Peyer's patch (tissue), 4 donors: ENCODE measurements at regions not wholly inside any gene's neighbourhood (a gene's known extent, or its start where the extent isn't known, plus 50 kb on each side); places are given as distances from the start of the nearest gene placed in this dataset.

Experiments used
- DNase-seq, 3 donors: peaks; one replicate each; pipeline ENCODE4 v3.0.0-alpha.2; 2017 to 2019
- H3K27ac ChIP-seq, 4 donors: fragments of 200-600 bp; sonication (generic); one replicate each; pipeline ENCODE4 v1.5.1; 2016 to 2019
- H3K27me3 ChIP-seq, 2 donors: fragments of 200-600 bp; sonication (generic); one replicate each; pipeline ENCODE4 v1.5.1; 2019
- H3K36me3 ChIP-seq, 3 donors: fragments of 200-600 bp; sonication (generic); one replicate each; pipeline ENCODE4 v1.5.1; 2016 to 2019
- H3K4me1 ChIP-seq, 4 donors: fragments of 200-600 bp; sonication (generic); one replicate each; pipeline ENCODE4 v1.5.1; 2016 to 2019
- H3K4me3 ChIP-seq, 4 donors: fragments of 200-600 bp; sonication (generic); 1 replicate in 3 of 4; 2 replicates in 1 of 4; pipeline ENCODE4 v1.5.1; 2016 to 2019; ENCODE audit warnings: mild to moderate bottlenecking in 1 of 4
- H3K9me3 ChIP-seq, 4 donors: fragments of 200-600 bp; sonication (generic); one replicate each; pipeline ENCODE4 v1.5.1; 2016 to 2019; ENCODE audit warnings: mild to moderate bottlenecking in 1 of 4
- CTCF ChIP-seq, 6 experiments: fragments of 450-650 bp in 4 of 6; fragments of 200-600 bp in 2 of 6; sonication (generic) in 1 of 6; IDR thresholded peaks; one replicate each; pipeline ENCODE4 v1.5.1; 2017 to 2019; ENCODE audit warnings: antibody characterized with exemption in 6 of 6, mild to moderate bottlenecking in 3 of 6, moderate library complexity in 1 of 6
- POLR2A ChIP-seq, 2 donors: fragments of 450-650 bp; IDR thresholded peaks; one replicate each; pipeline ENCODE4 v1.5.1; 2017; ENCODE audit warnings: antibody characterized with exemption in 2 of 2, mild to moderate bottlenecking in 2 of 2, moderate library complexity in 2 of 2

GRCh38 chr15:31433091-31433490 is 106.5 kb downstream of the KLF13 start:
- Histone ChIP-seq H3K27me3 (no peaks in the 10 kb centered on the region), H3K27ac (peak overlapping the region in 1 of 4 donors; percentile 94)
- DNase-seq: no peak

GRCh38 chr15:31433574-31433973 is 106.9 kb downstream of the KLF13 start:
- H3K4me1 ChIP-seq: peaks cover 0 to 30% (median 26%) of the 10 kb centered on the region in 4 donors
- no peaks in the 10 kb centered on the region for H3K9me3 ChIP-seq
- no peak overlapping the region for H3K4me3 ChIP-seq
- H3K27ac ChIP-seq: peak overlapping the region; percentile 85 to 94 (median 89)
- TF ChIP-seq CTCF (IDR thresholded peaks at IDR 0.05) (no peak), POLR2A (IDR thresholded peaks at IDR 0.05) (no peak)
- no peak for DNase-seq
- no peaks in the 10 kb centered on the region for H3K27me3 ChIP-seq
- no peaks in the 10 kb centered on the region for H3K36me3 ChIP-seq

More at GRCh38 chr15:31433091-31433490, 106.5 kb downstream of the KLF13 start:
- Histone ChIP-seq H3K4me3 (no peak overlapping the region), H3K9me3 (no peaks in the 10 kb centered on the region), H3K36me3 (no peaks in the 10 kb centered on the region), H3K4me1 (peaks cover 0 to 30% (median 26%) of the 10 kb centered on the region in 4 donors)
- TF ChIP-seq CTCF (IDR thresholded peaks at IDR 0.05) (no peak), POLR2A (IDR thresholded peaks at IDR 0.05) (no peak)

GRCh38 chr15:31434275-31434587 is 107.6 kb downstream of the KLF13 start:
- no peak overlapping the region for H3K4me3 ChIP-seq
- H3K36me3 ChIP-seq: no peaks in the 10 kb centered on the region
- no peak for DNase-seq
- no peaks in the 10 kb centered on the region for H3K27me3 ChIP-seq
- peaks cover 0 to 30% (median 26%) of the 10 kb centered on the region in 4 donors for H3K4me1 ChIP-seq
- no peaks in the 10 kb centered on the region for H3K9me3 ChIP-seq
- TF ChIP-seq CTCF (IDR thresholded peaks at IDR 0.05) (no peak), POLR2A (IDR thresholded peaks at IDR 0.05) (no peak)
- H3K27ac ChIP-seq: peak overlapping the region; percentile 85 to 94 (median 89)

GRCh38 chr15:31434588-31435260 is 108.1 kb downstream of the KLF13 start:
- Histone ChIP-seq H3K27ac (peak overlapping the region; percentile 85 to 94 (median 89)), H3K36me3 (no peaks in the 10 kb centered on the region), H3K4me1 (peaks cover 0 to 30% (median 26%) of the 10 kb centered on the region in 4 donors), H3K4me3 (peak overlapping the region; percentile 9 to 38 (median 27)), H3K27me3 (no peaks in the 10 kb centered on the region), H3K9me3 (no peaks in the 10 kb centered on the region)
- DNase-seq: peak in 2 of 3 donors; percentile 91 to 93
- TF ChIP-seq POLR2A (IDR thresholded peaks at IDR 0.05) (no peak), CTCF (IDR thresholded peaks at IDR 0.05) (no peak)

- TF ChIP-seq CTCF (IDR thresholded peaks at IDR 0.05) (peak; percentile 66 to 83 (median 76)), POLR2A (IDR thresholded peaks at IDR 0.05) (peak in 1 of 2 donors; percentile 18)
- Histone ChIP-seq H3K4me1 (peaks cover 0 to 32% (median 28%) of the 10 kb centered on the region in 4 donors), H3K27me3 (no peaks in the 10 kb centered on the region), H3K36me3 (no peaks in the 10 kb centered on the region), H3K27ac (peak overlapping the region; percentile 85 to 94 (median 89)), H3K4me3 (peak overlapping the region; percentile 9 to 38 (median 27)), H3K9me3 (no peaks in the 10 kb centered on the region)
- peak; percentile 79 to 95 (median 93) for DNase-seq
These were observed 108.8 kb downstream of the KLF13 start for GRCh38 chr15:31435261-31435911.
